ENCODE measurements at regions not wholly inside any gene's neighbourhood (a gene's known extent, or its start where the extent isn't known, plus 50 kb on each side); places are given as distances from the start of the nearest gene placed in this dataset.
A peak's percentile ranks its signal among the peaks of the same experiment; 100 is the strongest.
"Not testable (repeated sequence)": the region's sequence is repeated elsewhere in the genome, so short reads cannot be mapped to it uniquely, and the experiment has no call there.

GRCh38 chr5:7251132-7251531 is 144.8 kb upstream of the ADCY2 start:
- no peak overlapping the region for H3K4me3 ChIP-seq (ENCODE audit: low read depth, low read length)

DNA sequence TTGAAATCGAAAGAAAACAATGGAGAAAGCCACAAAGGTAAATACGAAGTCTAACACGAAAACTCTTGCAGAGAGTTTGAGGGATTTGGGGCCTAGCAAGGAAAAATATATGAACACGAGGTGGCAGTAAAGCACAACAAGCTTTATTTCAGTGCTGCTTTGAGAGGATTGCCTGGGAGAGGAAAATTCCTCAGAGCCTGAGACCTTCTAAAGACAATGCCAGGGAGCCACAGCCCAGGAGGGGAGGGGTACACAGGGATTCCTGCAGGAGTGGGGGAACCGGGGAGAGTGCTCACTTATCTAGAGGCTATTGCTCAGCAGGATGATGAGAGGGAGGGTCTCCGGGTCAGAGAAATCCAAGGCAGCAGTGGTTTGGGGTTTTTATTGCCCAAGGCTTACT is 134.9 kb upstream of the ADCY2 start:
- Histone ChIP-seq H3K36me3 (peaks cover 10% of the 10 kb centered on the region), H3K27ac (peak overlapping the region; percentile 39), H3K9me3 (ENCODE audit: severe bottlenecking) (no peaks in the 10 kb centered on the region), H3K27me3 (ENCODE audit: insufficient read depth, low read depth, severe bottlenecking) (no peaks in the 10 kb centered on the region), H3K4me3 (ENCODE audit: low read depth, low read length) (no peak overlapping the region)
- TF ChIP-seq CTCF (IDR thresholded peaks at IDR 0.05; ENCODE audit: low read depth, low read length), result peak; percentile 76
- DNase-seq, result peak; percentile 80

More at GRCh38 chr5:7251132-7251531, 144.8 kb upstream of the ADCY2 start:
- Histone ChIP-seq H3K27ac (peak overlapping the region; percentile 44), H3K9me3 (ENCODE audit: severe bottlenecking) (no peaks in the 10 kb centered on the region), H3K36me3 (no peaks in the 10 kb centered on the region), H3K27me3 (ENCODE audit: insufficient read depth, low read depth, severe bottlenecking) (no peaks in the 10 kb centered on the region)
- DNase-seq, result no peak
- TF ChIP-seq CTCF (IDR thresholded peaks at IDR 0.05; ENCODE audit: low read depth, low read length), result no peak

GRCh38 chr5:7261900-7262299 is 134.0 kb upstream of the ADCY2 start:
- no peak overlapping the region for H3K4me3 ChIP-seq (ENCODE audit: low read depth, low read length)
- H3K27ac ChIP-seq, result 0 out of 2 replicates have a peak overlapping the region, but pooled peaks have one; percentile 39
- DNase-seq, result no peak
- H3K9me3 ChIP-seq (ENCODE audit: severe bottlenecking), result no peaks in the 10 kb centered on the region
- peaks cover 10% of the 10 kb centered on the region for H3K36me3 ChIP-seq
- TF ChIP-seq CTCF (IDR thresholded peaks at IDR 0.05; ENCODE audit: low read depth, low read length), result no peak
- H3K27me3 ChIP-seq (ENCODE audit: insufficient read depth, low read depth, severe bottlenecking), result no peaks in the 10 kb centered on the region

DNA sequence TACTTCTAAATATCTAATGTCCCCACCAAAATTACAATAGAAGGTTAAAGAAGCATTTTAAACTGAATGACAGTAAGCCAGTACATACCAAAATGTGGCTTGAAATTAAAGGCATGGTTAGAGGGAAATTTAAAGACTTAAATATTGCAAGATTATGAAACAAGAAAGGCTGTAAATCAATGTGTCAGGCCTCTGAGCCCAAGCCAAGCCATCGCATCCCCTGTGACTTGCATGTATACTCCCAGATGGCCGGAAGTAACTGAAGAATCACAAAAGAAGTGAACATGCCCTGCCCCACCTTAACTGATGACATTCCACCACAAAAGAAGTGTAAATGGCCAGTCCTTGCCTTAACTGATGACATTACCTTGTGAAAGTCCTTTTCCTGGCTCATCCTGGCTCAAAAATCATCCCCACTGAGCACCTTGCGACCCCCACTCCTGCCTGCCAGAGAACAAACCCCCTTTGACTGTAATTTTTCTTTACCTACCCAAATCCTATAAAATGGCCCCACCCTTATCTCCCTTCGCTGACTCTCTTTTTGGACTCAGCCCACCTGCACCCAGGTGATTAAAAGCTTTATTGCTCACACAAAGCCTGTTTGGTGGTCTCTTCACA is 132.4 kb upstream of the ADCY2 start:
- not testable (repeated sequence) for H3K27ac ChIP-seq; H3K9me3 ChIP-seq (ENCODE audit: severe bottlenecking); H3K4me3 ChIP-seq (ENCODE audit: low read depth, low read length); DNase-seq; H3K27me3 ChIP-seq (ENCODE audit: insufficient read depth, low read depth, severe bottlenecking)
- peaks cover 10% of the 10 kb centered on the region for H3K36me3 ChIP-seq

- not testable (repeated sequence) for H3K27ac ChIP-seq; H3K27me3 ChIP-seq (ENCODE audit: insufficient read depth, low read depth, severe bottlenecking); DNase-seq; H3K4me3 ChIP-seq (ENCODE audit: low read depth, low read length); H3K9me3 ChIP-seq (ENCODE audit: severe bottlenecking)
- H3K36me3 ChIP-seq, result peaks cover 10% of the 10 kb centered on the region
Measured at GRCh38 chr5:7265776-7266175, 130.2 kb upstream of the ADCY2 start.

- H3K4me3 ChIP-seq (ENCODE audit: low read depth, low read length); H3K9me3 ChIP-seq (ENCODE audit: severe bottlenecking); H3K27ac ChIP-seq; DNase-seq; H3K36me3 ChIP-seq; H3K27me3 ChIP-seq (ENCODE audit: insufficient read depth, low read depth, severe bottlenecking): not testable (repeated sequence)
Measured at GRCh38 chr5:7268722-7269121, 127.2 kb upstream of the ADCY2 start.

GRCh38 chr5:7269591-7270274 is 126.2 kb upstream of the ADCY2 start:
- no peak for DNase-seq
- H3K36me3 ChIP-seq, result no peaks in the 10 kb centered on the region; the same call in 1 of the 2 replicates
- no peak overlapping the region for H3K4me3 ChIP-seq (ENCODE audit: low read depth, low read length)
- H3K27me3 ChIP-seq (ENCODE audit: insufficient read depth, low read depth, severe bottlenecking), result no peaks in the 10 kb centered on the region
- no peaks in the 10 kb centered on the region for H3K9me3 ChIP-seq (ENCODE audit: severe bottlenecking)
- no peak overlapping the region for H3K27ac ChIP-seq
- no peak for TF ChIP-seq CTCF (IDR thresholded peaks at IDR 0.05; ENCODE audit: low read depth, low read length)
